NCI-H2107 treated with DMSO at 0.1 percent for 48 hours (cell line): ENCODE measurements at regions not wholly inside any gene's neighbourhood (a gene's known extent, or its start where the extent isn't known, plus 50 kb on each side); places are given as distances from the start of the nearest gene placed in this dataset.

ENCODE experiments used
- DNase-seq: peaks from one replicate; lab custom pipeline; 2025; ENCODE audit not compliant: unreplicated experiment; lab: John Stamatoyannopoulos, UW

GRCh38 chr12:114933428-114934160 lies 249.6 kb upstream of the TBX3 start:
- no peak for DNase-seq

- no peak for DNase-seq
These were observed 248.8 kb upstream of the TBX3 start for GRCh38 chr12:114932806-114933205.

- DNase-seq: no peak
These were observed 247.1 kb upstream of the TBX3 start for GRCh38 chr12:114931025-114931424.

GRCh38 chr12:114926341-114926740 lies 242.4 kb upstream of the TBX3 start:
- DNase-seq: no peak

- DNase-seq: no peak
These were observed 241.0 kb upstream of the TBX3 start for GRCh38 chr12:114924946-114925475.

GRCh38 chr12:114921781-114922180 lies 237.8 kb upstream of the TBX3 start:
- DNase-seq: no peak

- DNase-seq: no peak
These were observed 237.0 kb upstream of the TBX3 start for GRCh38 chr12:114920771-114921554.

- no peak for DNase-seq
These were observed 235.5 kb upstream of the TBX3 start for GRCh38 chr12:114919479-114919878.

GRCh38 chr12:114918535-114919233 lies 234.7 kb upstream of the TBX3 start:
- no peak for DNase-seq

- no peak for DNase-seq
These were observed 234.0 kb upstream of the TBX3 start for GRCh38 chr12:114917953-114918352.

GRCh38 chr12:114917307-114917706 lies 233.3 kb upstream of the TBX3 start:
- no peak for DNase-seq

GRCh38 chr12:114916541-114916940 lies 232.6 kb upstream of the TBX3 start:
- no peak for DNase-seq

- no peak for DNase-seq
These were observed 232.1 kb upstream of the TBX3 start for GRCh38 chr12:114916124-114916523.

GRCh38 chr12:114913871-114914801 lies 230.2 kb upstream of the TBX3 start:
- no peak for DNase-seq

- DNase-seq: no peak
These were observed 228.8 kb upstream of the TBX3 start for GRCh38 chr12:114912811-114913210.

GRCh38 chr12:114911196-114911595 lies 227.2 kb upstream of the TBX3 start:
- DNase-seq: no peak

GRCh38 chr12:114904254-114905003 lies 220.5 kb upstream of the TBX3 start:
- DNase-seq: no peak

GRCh38 chr12:114903083-114903691 lies 219.2 kb upstream of the TBX3 start:
- DNase-seq: no peak

GRCh38 chr12:114902665-114903064 lies 218.7 kb upstream of the TBX3 start:
- DNase-seq: no peak
